Epithelial cell of proximal tubule (primary cell): ENCODE measurements at regions not wholly inside any gene's neighbourhood (a gene's known extent, or its start where the extent isn't known, plus 50 kb on each side); places are given as distances from the start of the nearest gene placed in this dataset.

Experiments used
- DNase-seq: peaks from one replicate; pipeline ENCODE4 v3.0.0-alpha.2; 2011; ENCODE audit warnings: low read depth
- H3K4me3 ChIP-seq: 2 replicates; pipeline ENCODE4 v1.5.1; 2011; ENCODE audit warnings: low read depth, mild to moderate bottlenecking, low read length
- TF ChIP-seq, protein P1 (sequence below): conservative IDR thresholded peaks from 2 replicates; pipeline ENCODE4 v1.5.1; 2012; ENCODE audit warnings: low read depth, mild to moderate bottlenecking, low read length

DNA sequence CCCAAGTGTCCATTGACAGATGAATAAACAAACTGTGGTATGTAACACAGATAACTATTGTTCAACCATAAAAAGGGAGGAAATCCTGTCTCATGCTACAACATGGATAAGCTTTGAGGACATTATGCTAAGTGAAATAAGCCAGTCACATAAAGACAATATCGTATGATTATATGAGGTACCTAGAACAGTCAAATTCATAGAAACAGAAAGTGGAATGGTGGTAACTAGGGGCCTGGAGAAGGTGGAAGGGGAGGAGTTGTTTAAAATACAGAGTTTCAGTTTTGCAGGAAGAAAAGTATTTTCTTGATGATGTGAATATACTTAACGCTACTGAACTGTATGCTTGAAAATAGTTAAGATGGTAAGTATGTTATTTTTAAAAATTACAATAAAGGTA is 304.6 kb upstream of the CXCR4 start:
- no peak overlapping the region for H3K4me3 ChIP-seq
- no peak for DNase-seq
- TF ChIP-seq, protein P1, sequence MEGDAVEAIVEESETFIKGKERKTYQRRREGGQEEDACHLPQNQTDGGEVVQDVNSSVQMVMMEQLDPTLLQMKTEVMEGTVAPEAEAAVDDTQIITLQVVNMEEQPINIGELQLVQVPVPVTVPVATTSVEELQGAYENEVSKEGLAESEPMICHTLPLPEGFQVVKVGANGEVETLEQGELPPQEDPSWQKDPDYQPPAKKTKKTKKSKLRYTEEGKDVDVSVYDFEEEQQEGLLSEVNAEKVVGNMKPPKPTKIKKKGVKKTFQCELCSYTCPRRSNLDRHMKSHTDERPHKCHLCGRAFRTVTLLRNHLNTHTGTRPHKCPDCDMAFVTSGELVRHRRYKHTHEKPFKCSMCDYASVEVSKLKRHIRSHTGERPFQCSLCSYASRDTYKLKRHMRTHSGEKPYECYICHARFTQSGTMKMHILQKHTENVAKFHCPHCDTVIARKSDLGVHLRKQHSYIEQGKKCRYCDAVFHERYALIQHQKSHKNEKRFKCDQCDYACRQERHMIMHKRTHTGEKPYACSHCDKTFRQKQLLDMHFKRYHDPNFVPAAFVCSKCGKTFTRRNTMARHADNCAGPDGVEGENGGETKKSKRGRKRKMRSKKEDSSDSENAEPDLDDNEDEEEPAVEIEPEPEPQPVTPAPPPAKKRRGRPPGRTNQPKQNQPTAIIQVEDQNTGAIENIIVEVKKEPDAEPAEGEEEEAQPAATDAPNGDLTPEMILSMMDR = no peak

DNA sequence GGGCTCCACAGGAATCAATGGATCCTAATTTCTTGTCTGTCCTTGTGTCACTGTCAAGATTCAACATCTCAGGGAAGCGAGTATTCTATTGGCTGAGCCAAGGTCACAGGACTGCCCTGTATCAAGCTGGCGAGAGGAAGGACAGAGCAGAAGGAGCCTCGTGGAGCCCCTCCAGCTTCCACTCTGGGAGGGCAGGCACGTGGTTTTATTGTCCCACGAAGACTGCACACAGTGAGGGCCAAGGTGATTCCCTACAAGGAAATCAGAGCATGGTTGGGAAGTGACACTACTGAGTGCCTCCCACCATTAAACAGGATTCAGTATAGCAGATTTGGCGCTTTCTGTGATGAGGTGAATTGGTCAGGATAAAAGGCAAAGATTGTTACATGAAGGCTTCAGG is 302.4 kb upstream of the CXCR4 start:
- TF ChIP-seq, protein P1 = no peak
- no peak for DNase-seq

DNA sequence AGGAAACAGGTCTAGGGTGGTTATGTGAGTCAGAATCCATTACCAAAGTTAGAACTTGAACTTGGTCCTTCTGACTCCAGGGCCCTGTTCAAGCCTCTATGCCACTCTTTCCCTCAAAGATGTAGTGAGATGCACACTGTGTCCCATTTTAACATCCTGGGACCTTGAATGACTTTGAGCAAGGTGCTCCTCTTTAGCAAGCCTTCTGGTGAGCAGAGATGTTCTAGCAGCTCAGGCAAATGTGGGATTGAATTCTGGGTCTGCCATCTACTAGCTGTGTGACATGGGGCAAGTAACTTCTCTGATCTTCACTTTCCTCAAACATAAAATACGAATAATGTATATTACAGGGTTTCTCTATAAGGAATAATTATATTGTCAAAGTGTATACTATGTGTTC is 294.0 kb upstream of the CXCR4 start:
- no peak for DNase-seq
- no peak overlapping the region for H3K4me3 ChIP-seq
- TF ChIP-seq, protein P1 = no peak

More for the DNA sequence above, 302.4 kb upstream of the CXCR4 start:
- no peak overlapping the region for H3K4me3 ChIP-seq

DNA sequence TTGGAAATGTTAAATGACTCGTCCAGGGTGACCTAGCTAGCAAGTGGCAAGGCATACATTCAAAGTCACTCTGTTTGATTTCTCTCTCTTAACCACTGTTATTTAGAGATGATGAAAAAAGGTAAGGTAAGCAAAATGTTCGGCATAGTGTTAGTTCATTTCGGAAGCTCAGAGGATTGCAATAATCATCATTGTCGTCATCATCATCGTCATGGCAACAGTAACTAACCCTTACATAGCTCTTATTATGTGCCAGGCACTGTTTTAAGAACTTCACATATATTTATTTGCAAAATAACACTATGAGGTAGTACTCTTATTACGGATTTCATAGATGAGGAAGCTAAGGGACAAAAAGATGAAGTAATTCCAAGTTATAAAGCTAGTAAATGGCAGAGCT is 292.7 kb upstream of the CXCR4 start:
- no peak for DNase-seq
- TF ChIP-seq, protein P1 = no peak
- no peak overlapping the region for H3K4me3 ChIP-seq

DNA sequence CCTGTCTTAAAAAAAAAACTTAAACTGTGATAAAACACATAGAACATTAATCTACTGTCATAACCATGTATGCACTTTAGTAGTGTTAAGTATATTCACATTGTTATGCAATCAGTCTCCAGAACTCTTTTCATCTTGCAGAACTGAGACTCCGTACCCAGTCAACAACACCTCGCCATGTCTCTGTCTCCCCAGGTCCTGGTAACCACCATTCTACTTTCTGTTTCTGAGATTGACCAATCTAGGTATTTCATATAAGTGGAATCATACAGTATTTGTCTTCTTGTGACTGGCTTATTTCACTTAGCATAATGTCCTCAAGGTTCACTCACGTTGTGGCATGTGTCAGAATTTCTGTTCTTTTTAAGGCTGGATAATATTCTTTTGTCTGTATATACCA is 290.8 kb upstream of the CXCR4 start:
- no peak for DNase-seq
- TF ChIP-seq, protein P1 = no peak
- H3K4me3 ChIP-seq = no peak overlapping the region

DNA sequence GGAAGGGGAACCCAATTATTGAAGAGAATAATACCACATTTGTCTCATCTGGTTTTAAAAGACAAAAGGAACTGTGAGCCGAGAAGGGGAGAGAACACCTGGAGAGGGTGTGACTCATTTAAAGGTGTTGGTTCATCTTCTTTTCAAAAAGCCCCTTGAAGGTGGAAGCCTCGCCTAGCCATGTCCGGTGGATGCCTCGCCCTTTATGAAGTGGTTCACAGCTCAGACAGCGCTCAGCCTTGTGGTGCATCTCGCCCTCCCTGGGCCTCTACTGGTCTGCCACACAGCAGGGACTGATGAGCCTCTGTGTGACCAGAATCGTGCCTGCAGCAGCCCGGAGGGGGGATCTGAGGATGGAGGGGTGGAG is 290.0 kb upstream of the CXCR4 start:
- DNase-seq = no peak
- TF ChIP-seq, protein P1 = no peak

DNA sequence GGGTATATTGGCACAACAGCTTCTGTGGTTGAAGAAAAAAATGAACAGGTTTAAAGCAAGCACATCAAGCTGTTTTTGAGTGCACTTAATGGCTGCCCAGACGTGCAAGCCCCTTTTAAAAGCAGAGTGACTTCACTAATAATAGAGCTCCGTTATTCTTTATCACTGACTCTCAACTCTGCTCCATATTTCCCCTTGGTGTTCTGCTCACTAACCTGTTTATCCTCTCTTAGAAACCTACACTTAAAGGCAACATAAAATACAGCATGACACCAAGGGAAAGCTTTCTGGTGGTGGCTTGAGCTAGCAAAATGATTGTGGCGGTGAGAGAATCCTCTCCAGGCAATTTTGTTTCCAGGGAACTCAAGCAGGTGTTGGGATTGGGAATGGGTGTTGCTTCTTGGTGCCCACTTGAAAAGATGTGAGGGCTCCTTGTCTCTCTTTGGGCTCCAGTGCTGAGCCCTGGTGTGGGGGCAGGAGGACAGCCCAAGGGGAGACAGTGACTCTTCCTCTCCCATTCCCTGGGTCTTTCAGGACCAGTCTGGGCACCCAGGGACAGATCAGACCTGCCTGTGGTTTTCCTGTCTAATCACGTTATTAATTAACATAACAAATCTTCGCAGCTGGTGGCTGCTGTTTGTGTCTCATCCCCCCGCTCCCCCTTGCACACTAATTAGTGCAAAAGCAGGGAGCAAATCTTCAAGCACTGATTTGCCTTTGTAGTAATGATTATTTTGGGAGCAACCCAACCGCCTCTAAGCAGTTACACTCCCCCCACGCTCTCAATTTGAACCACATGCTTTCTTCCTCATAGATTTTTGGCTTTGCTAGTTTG is 289.4 kb upstream of the CXCR4 start:
- TF ChIP-seq, protein P1 = no peak
- no peak overlapping the region for H3K4me3 ChIP-seq
- DNase-seq = no peak

More for the DNA sequence above, 290.0 kb upstream of the CXCR4 start:
- H3K4me3 ChIP-seq = no peak overlapping the region
